Gastrocnemius medialis (tissue), 4 donors: ENCODE measurements at regions not wholly inside any gene's neighbourhood (a gene's known extent, or its start where the extent isn't known, plus 50 kb on each side); places are given as distances from the start of the nearest gene placed in this dataset.

Experiments used
- CTCF ChIP-seq, 5 experiments: fragments of 450-650 bp in 3 of 5; fragments of 200-600 bp in 2 of 5; sonication (generic) in 2 of 5; IDR thresholded peaks in 4 of 5; conservative IDR thresholded peaks in 1 of 5; 1 replicate in 4 of 5; 2 replicates in 1 of 5; pipeline ENCODE4 v1.5.1; 2016 to 2019; ENCODE audit warnings: antibody characterized with exemption in 5 of 5, mild to moderate bottlenecking in 3 of 5, moderate library complexity in 3 of 5
- POLR2A ChIP-seq, 2 donors: fragments of 450-650 bp; IDR thresholded peaks; one replicate each; pipeline ENCODE4 v1.6.1; 2017; ENCODE audit warnings: antibody characterized with exemption in 2 of 2, mild to moderate bottlenecking in 2 of 2, moderate library complexity in 2 of 2

GRCh38 chr5:121006217-121006616 is 542.1 kb downstream of the PRR16 start:
- TF ChIP-seq CTCF (IDR thresholded peaks at IDR 0.05 in 4 of 5, conservative IDR thresholded peaks at IDR 0.05 in 1 of 5) (no peak), POLR2A (IDR thresholded peaks at IDR 0.05) (no peak)
